Effector memory CD4-positive, alpha-beta T cell (primary cell): ENCODE measurements at regions not wholly inside any gene's neighbourhood (a gene's known extent, or its start where the extent isn't known, plus 50 kb on each side); places are given as distances from the start of the nearest gene placed in this dataset.
"Not testable (repeated sequence)": the region's sequence is repeated elsewhere in the genome, so short reads cannot be mapped to it uniquely, and the experiment has no call there.

Experiments
- DNase-seq, 3 donors: peaks; one replicate each; pipeline ENCODE4 v3.0.0-alpha.2; 2020
- H3K27ac ChIP-seq: 2 replicates; pipeline ENCODE4 v1.7.0; 2013; ENCODE audit warnings: mild to moderate bottlenecking, low read length, moderate library complexity; ENCODE audit not compliant: insufficient read depth, poor library complexity, severe bottlenecking
- H3K27me3 ChIP-seq: replicated peaks from 2 replicates; pipeline ENCODE4 v1.7.0; 2013; ENCODE audit warnings: mild to moderate bottlenecking, low read length; ENCODE audit not compliant: insufficient read depth, control insufficient read depth, poor library complexity, severe bottlenecking
- H3K36me3 ChIP-seq: 2 replicates; pipeline ENCODE4 v1.7.0; 2013; ENCODE audit warnings: mild to moderate bottlenecking, low read length, moderate library complexity; ENCODE audit not compliant: control insufficient read depth, insufficient read depth
- H3K4me1 ChIP-seq: 2 replicates; pipeline ENCODE4 v1.7.0; 2013; ENCODE audit warnings: low read length, mild to moderate bottlenecking; ENCODE audit not compliant: control insufficient read depth, insufficient read depth, poor library complexity, severe bottlenecking
- H3K4me3 ChIP-seq: 2 replicates; pipeline ENCODE4 v1.7.0; 2013; ENCODE audit warnings: low read length, low read depth, mild to moderate bottlenecking; ENCODE audit not compliant: insufficient read depth, poor library complexity, severe bottlenecking
- H3K9me3 ChIP-seq: 2 replicates; pipeline ENCODE4 v1.7.0; 2013; ENCODE audit warnings: mild to moderate bottlenecking, low read length, moderate library complexity; ENCODE audit not compliant: control insufficient read depth

DNA sequence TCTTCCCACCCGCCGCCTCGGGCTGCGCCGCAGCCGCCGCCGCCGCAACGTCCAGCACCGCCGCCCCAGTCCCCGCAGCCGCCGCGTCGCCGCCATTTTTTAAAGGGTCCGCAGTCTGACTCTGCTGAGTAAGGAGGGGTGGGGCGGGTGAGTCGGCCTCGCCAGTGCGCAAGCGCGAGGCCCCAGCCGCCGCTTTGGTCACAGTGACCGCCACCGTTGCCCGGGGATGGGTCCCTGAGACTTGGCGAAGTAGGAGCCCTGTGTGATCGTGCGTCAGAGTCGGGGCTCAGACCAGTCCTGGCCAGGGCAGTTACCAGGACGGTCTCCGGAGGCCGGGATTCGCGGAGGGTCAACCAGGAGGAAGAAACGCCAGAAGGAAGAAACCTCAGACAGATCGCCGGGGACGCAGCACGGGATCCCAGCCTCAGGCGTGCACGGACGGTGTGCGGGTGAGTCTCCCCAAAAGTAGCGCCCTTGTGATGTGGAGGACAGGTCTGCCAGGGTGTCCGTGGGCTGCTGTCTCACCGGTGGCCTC, 1414.2 kb upstream of the PCDH10 start:
- not testable (repeated sequence) for H3K36me3 ChIP-seq, H3K4me3 ChIP-seq, H3K27me3 ChIP-seq, H3K27ac ChIP-seq, DNase-seq, H3K9me3 ChIP-seq, H3K4me1 ChIP-seq

DNA sequence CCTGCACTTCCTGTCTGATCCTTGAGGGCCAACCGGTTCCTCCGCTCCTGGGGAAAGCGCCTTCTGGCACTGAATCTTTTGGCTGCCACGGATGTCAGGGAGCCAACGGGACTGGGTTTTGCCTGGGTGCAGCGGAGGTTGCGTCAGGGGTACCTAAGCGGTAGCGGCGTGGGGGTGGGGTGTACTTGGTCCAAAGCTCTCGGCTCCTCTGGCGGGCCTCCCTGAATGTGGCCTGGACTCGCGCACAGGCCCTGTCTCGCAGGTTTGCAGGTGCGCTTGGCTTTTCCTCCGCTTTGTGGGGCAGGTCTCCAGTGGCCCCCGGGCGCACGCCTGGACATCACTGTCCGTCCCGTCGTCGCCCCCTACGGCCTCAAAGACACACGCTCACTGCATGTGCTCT, 1410.1 kb upstream of the PCDH10 start:
- H3K9me3 ChIP-seq, H3K27ac ChIP-seq: not testable (repeated sequence)

DNA sequence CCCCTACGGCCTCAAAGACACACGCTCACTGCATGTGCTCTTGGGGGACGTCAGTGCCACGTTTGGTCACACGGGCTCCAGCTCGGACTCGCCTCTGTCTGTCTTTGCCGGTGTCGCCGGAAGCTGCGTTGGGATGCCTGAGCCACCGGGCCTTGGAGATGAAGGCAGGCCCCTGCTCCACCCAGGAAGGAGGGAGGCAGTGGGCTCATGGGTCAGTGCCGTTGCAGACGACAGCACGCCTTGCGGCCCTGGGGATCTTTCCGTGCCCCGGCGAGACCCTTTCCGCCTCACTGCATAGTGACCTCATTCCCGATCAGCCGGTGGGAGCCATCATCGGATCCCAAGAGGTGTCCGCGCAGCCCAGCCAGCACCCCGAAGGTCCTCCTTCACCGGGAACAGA, 1407.3 kb upstream of the PCDH10 start:
- not testable (repeated sequence) for H3K9me3 ChIP-seq, DNase-seq, H3K4me1 ChIP-seq, H3K27me3 ChIP-seq, H3K27ac ChIP-seq, H3K36me3 ChIP-seq, H3K4me3 ChIP-seq

More for the DNA sequence above, 1410.1 kb upstream of the PCDH10 start:
- not testable (repeated sequence) for H3K36me3 ChIP-seq, DNase-seq, H3K27me3 ChIP-seq, H3K4me3 ChIP-seq, H3K4me1 ChIP-seq

DNA sequence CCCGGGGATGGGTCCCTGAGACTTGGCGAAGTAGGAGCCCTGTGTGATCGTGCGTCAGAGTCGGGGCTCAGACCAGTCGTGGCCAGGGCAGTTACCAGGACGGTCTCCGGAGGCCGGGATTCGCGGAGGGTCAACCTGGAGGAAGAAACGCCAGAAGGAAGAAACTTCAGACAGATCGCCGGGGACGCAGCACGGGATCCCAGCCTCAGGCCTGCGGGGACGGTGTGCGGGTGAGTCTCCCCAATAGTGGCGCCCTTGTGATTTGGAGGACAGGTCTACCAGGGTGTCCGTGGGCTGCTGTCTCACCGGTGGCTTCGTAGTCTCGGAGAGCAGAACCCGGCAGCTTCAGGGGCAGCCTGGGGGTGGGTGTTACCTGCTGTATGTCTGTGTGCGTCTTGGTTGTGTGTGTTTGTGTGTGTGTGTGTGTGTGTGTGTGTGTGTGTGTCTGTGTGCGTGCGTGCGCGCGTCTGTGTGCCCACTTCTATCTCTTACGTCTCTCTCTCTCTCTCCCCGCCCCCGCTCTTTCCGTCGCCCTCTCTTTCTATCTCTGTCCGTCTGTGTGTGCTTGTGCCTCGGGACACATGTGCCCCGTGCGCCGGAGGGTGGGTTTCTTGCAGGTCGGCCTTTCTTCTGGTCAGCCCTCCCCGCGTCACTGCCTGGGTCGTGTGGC, 1406.4 kb upstream of the PCDH10 start:
- not testable (repeated sequence) for H3K27ac ChIP-seq, H3K27me3 ChIP-seq, H3K9me3 ChIP-seq, H3K4me3 ChIP-seq, H3K36me3 ChIP-seq, H3K4me1 ChIP-seq, DNase-seq

DNA sequence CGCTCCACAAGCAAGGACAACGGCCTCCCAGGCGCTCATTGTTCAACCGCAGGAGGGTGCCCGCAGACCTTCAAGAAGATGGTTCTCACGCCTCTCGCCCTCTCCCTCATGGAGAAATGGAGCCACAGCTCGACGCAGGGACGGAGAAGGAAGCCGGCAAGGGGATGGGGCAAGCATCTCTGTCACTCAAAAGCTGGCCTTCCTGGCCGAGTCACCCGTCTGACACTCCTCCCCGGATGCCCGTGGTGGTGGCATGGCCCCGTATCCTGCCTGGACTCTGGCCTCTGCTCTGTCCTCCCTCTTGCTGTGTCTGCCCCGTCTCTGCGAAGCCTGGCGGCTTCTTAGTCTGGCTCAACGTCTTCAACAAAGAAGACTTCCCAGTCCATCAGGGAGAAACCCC, 1405.7 kb upstream of the PCDH10 start:
- not testable (repeated sequence) for H3K4me3 ChIP-seq, H3K27ac ChIP-seq, H3K36me3 ChIP-seq, H3K27me3 ChIP-seq, DNase-seq, H3K9me3 ChIP-seq, H3K4me1 ChIP-seq

DNA sequence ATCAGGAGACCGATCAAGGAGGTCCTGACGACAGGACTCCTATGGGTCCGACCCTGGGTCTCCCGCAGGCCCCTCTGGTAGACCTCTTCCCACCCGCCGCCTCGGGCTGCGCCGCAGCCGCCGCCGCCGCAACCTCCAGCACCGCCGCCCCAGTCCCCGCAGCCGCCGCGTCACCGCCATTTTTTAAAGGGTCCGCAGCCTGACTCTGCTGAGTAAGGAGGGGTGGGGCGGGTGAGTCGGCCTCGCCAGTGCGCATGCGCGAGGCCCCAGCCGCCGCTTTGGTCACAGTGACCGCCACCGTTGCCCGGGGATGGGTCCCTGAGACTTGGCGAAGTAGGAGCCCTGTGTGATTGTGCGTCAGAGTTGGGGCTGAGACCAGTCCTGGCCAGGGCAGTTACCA, 1401.9 kb upstream of the PCDH10 start:
- not testable (repeated sequence) for H3K4me3 ChIP-seq, H3K9me3 ChIP-seq, H3K27me3 ChIP-seq, DNase-seq, H3K36me3 ChIP-seq, H3K4me1 ChIP-seq, H3K27ac ChIP-seq

DNA sequence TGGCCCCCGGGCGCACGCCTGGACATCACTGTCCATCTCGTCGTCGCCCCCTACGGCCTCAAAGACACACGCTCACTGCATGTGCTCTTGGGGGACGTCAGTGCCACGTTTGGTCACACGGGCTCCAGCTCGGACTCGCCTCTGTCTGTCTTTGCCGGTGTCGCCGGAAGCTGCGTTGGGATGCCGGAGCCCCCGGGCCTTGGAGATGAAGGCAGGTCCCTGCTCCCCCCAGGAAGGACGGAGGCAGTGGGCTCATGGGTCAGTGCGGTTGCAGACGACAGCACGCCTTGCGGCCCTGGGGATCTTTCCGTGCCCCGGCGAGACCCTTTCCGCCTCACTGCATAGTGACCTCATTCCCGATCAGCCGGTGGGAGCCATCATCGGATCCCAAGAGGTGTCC, 1399.9 kb upstream of the PCDH10 start:
- DNase-seq, H3K27ac ChIP-seq, H3K4me3 ChIP-seq, H3K9me3 ChIP-seq, H3K4me1 ChIP-seq, H3K27me3 ChIP-seq, H3K36me3 ChIP-seq: not testable (repeated sequence)

DNA sequence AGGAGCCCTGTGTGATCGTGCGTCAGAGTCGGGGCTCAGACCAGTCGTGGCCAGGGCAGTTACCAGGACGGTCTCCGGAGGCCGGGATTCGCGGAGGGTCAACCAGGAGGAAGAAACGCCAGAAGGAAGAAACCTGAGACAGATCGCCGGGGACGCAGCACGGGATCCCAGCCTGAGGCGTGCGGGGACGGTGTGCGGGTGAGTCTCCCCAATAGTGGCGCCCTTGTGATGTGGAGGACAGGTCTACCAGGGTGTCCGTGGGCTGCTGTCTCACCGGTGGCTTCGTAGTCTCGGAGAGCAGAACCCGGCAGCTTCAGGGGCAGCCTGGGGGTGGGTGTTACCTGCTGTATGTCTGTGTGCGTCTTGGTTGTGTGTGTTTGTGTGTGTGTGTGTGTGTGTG, 1399.1 kb upstream of the PCDH10 start:
- not testable (repeated sequence) for H3K27me3 ChIP-seq, H3K27ac ChIP-seq, DNase-seq, H3K4me3 ChIP-seq, H3K4me1 ChIP-seq, H3K36me3 ChIP-seq, H3K9me3 ChIP-seq

DNA sequence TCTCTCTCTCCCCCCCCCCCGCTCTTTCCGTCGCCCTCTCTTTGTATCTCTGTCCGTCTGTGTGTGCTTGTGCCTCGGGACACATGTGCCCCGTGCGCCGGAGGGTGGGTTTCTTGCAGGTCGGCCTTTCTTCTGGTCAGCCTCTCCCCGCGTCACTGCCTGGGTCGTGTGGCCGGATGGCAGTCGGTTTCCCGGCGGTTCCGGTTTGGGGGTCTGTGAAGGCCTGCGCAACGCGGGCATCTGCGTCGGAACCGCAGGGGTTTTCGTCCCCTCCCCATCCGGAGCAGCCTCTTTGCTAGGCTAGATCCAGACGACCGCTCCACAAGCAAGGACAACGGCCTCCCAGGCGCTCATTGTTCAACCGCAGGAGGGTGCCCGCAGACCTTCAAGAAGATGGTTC, 1398.6 kb upstream of the PCDH10 start:
- not testable (repeated sequence) for DNase-seq, H3K27ac ChIP-seq, H3K36me3 ChIP-seq, H3K4me3 ChIP-seq, H3K27me3 ChIP-seq, H3K4me1 ChIP-seq, H3K9me3 ChIP-seq

DNA sequence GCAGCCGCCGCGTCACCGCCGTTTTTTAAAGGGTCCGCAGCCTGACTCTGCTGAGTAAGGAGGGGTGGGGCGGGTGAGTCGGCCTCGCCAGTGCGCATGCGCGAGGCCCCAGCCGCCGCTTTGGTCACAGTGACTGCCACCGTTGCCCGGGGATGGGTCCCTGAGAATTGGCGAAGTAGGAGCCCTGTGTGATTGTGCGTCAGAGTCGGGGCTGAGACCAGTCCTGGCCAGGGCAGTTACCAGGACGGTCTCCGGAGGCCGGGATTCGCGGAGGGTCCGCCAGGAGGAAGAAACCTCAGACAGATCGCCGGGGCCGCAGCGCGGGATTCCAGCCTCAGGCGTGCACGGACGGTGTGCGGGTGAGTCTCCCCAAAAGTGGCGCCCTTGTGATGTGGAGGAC, 1386.9 kb upstream of the PCDH10 start:
- not testable (repeated sequence) for H3K36me3 ChIP-seq, H3K4me1 ChIP-seq, H3K9me3 ChIP-seq, H3K4me3 ChIP-seq, DNase-seq, H3K27me3 ChIP-seq, H3K27ac ChIP-seq
